Neural cell (in vitro differentiated cells): ENCODE measurements at regions not wholly inside any gene's neighbourhood (a gene's known extent, or its start where the extent isn't known, plus 50 kb on each side); places are given as distances from the start of the nearest gene placed in this dataset.

ENCODE experiments used
- H2AFZ ChIP-seq: fragments of 200-600, 300-800 bp; sonication (generic), shearing (Covaris generic); 2 replicates; pipeline ENCODE4 v1.6.0; 2014; ENCODE audit warnings: low read depth, mild to moderate bottlenecking, antibody characterized with exemption, low read length, moderate library complexity
- H3F3A ChIP-seq: fragments of 200-600 bp; shearing (Covaris generic); 2 replicates; pipeline ENCODE4 v1.6.1; 2016; ENCODE audit warnings: mild to moderate bottlenecking, moderate library complexity, mixed read lengths, antibody characterized with exemption, low read length; ENCODE audit not compliant: insufficient read depth, poor library complexity, severe bottlenecking
- H3K27ac ChIP-seq: fragments of 200-600, 300-800 bp; sonication (generic), shearing (Covaris generic); 2 replicates; pipeline ENCODE4 v1.5.1; 2014; ENCODE audit warnings: mild to moderate bottlenecking, low read length, moderate library complexity
- H3K27me3 ChIP-seq: fragments of 300-800, 200-600 bp; sonication (generic), shearing (Covaris generic); 2 replicates; pipeline ENCODE4 v1.6.0; 2014; ENCODE audit warnings: mild to moderate bottlenecking, low read depth, low read length, moderate library complexity; ENCODE audit not compliant: insufficient read depth
- H3K36me3 ChIP-seq: fragments of 300-800, 200-600 bp; sonication (generic), shearing (Covaris generic); 2 replicates; pipeline ENCODE4 v1.5.1; 2014; ENCODE audit warnings: mild to moderate bottlenecking, antibody characterized with exemption, low read length, moderate library complexity; ENCODE audit not compliant: insufficient read depth
- H3K4me2 ChIP-seq: fragments of 300-800, 200-600 bp; sonication (generic), shearing (Covaris generic); 2 replicates; pipeline ENCODE4 v1.6.0; 2014; ENCODE audit warnings: mild to moderate bottlenecking, low read length
- H3K4me3 ChIP-seq: fragments of 300-800, 200-600 bp; sonication (generic), shearing (Covaris generic); 2 replicates; pipeline ENCODE4 v1.5.1; 2014; ENCODE audit warnings: mild to moderate bottlenecking, low read length, moderate library complexity
- H3K79me2 ChIP-seq: fragments of 200-600 bp; shearing (Covaris generic); replicated peaks from 2 replicates; pipeline ENCODE4 v1.6.0; 2014; ENCODE audit warnings: mild to moderate bottlenecking, low read length, moderate library complexity; ENCODE audit not compliant: insufficient read depth
- H3K9ac ChIP-seq: fragments of 300-800, 200-600 bp; sonication (generic), shearing (Covaris generic); 2 replicates; pipeline ENCODE4 v1.6.1; 2016; ENCODE audit warnings: mild to moderate bottlenecking, low read length, mixed read lengths
- H3K9me2 ChIP-seq: fragments of 200-600 bp; shearing (Covaris generic); 2 replicates; pipeline ENCODE4 v1.6.1; 2016; ENCODE audit warnings: mild to moderate bottlenecking, low read length, mixed read lengths; ENCODE audit not compliant: insufficient read depth
- H3K9me3 ChIP-seq: fragments of 200-600, 300-800 bp; sonication (generic), shearing (Covaris generic); 2 replicates; pipeline ENCODE4 v1.6.1; 2016; ENCODE audit warnings: mild to moderate bottlenecking, mixed run types, low read length, moderate library complexity, mixed read lengths
- H4K20me1 ChIP-seq: fragments of 200-600 bp; shearing (Covaris generic); 2 replicates; pipeline ENCODE4 v1.6.1; 2016; ENCODE audit warnings: mild to moderate bottlenecking, mixed run types; ENCODE audit not compliant: insufficient read depth
- CTCF ChIP-seq: fragments of 450-650 bp; IDR thresholded peaks from 2 replicates; pipeline ENCODE4 v1.5.1; 2014; ENCODE audit warnings: antibody characterized with exemption, mild to moderate bottlenecking, moderate library complexity; ENCODE audit not compliant: poor library complexity, severe bottlenecking
- EP300 ChIP-seq: fragments of 450-650 bp; conservative IDR thresholded peaks from 2 replicates; pipeline ENCODE4 v1.6.1; 2014; ENCODE audit warnings: antibody characterized with exemption, mild to moderate bottlenecking, moderate library complexity; ENCODE audit not compliant: poor library complexity, severe bottlenecking
- MXI1 ChIP-seq: fragments of 450-650 bp; conservative IDR thresholded peaks from 2 replicates; pipeline ENCODE4 v1.6.1; 2014; ENCODE audit warnings: antibody characterized with exemption, mild to moderate bottlenecking; ENCODE audit not compliant: poor library complexity, severe bottlenecking
- POLR2AphosphoS5 ChIP-seq: IDR thresholded peaks from 2 replicates; pipeline ENCODE4 v1.6.1; 2012
- REST ChIP-seq: IDR thresholded peaks from 2 replicates; pipeline ENCODE4 v1.6.1; 2012; ENCODE audit warnings: borderline replicate concordance
- SMC3 ChIP-seq: fragments of 450-650 bp; conservative IDR thresholded peaks from 2 replicates; pipeline ENCODE4 v1.6.1; 2014; ENCODE audit warnings: antibody characterized with exemption, mild to moderate bottlenecking, moderate library complexity; ENCODE audit not compliant: poor library complexity
- TAF1 ChIP-seq: IDR thresholded peaks from 2 replicates; pipeline ENCODE4 v1.6.1; 2012; ENCODE audit warnings: low read depth

GRCh38 chr15:95845862-95846515 is 484.5 kb upstream of the NR2F2 start:
- H2AFZ ChIP-seq: no peak overlapping the region
- H3K9ac ChIP-seq: no peak overlapping the region
- no peak overlapping the region for H3K4me2 ChIP-seq
- TF ChIP-seq REST: no peak
- no peaks in the 10 kb centered on the region for H3K27me3 ChIP-seq
- no peaks in the 10 kb centered on the region for H4K20me1 ChIP-seq
- no peaks in the 10 kb centered on the region for H3K9me3 ChIP-seq
- H3K4me3 ChIP-seq: no peak overlapping the region
- no peaks in the 10 kb centered on the region for H3F3A ChIP-seq
- no peaks in the 10 kb centered on the region for H3K79me2 ChIP-seq
- H3K9me2 ChIP-seq: no peaks in the 10 kb centered on the region
- H3K36me3 ChIP-seq: no peaks in the 10 kb centered on the region
- no peak overlapping the region for H3K27ac ChIP-seq

- Histone ChIP-seq H3K36me3 (no peaks in the 10 kb centered on the region), H3K27me3 (no peaks in the 10 kb centered on the region), H4K20me1 (no peaks in the 10 kb centered on the region), H2AFZ (no peak overlapping the region), H3K4me3 (no peak overlapping the region), H3F3A (no peaks in the 10 kb centered on the region), H3K27ac (no peak overlapping the region), H3K79me2 (no peaks in the 10 kb centered on the region), H3K4me2 (no peak overlapping the region), H3K9me2 (no peaks in the 10 kb centered on the region), H3K9ac (no peak overlapping the region), H3K9me3 (no peaks in the 10 kb centered on the region)
- no peak for TF ChIP-seq MXI1
- TF ChIP-seq REST: no peak
- TF ChIP-seq POLR2AphosphoS5: no peak
- TF ChIP-seq SMC3: no peak
- no peak for TF ChIP-seq EP300
- no peak for TF ChIP-seq CTCF
- TF ChIP-seq TAF1: no peak
These were observed 482.4 kb upstream of the NR2F2 start for GRCh38 chr15:95848126-95848525.
